Trophoblast cell (in vitro differentiated cells and primary cell): ENCODE measurements at regions not wholly inside any gene's neighbourhood (a gene's known extent, or its start where the extent isn't known, plus 50 kb on each side); places are given as distances from the start of the nearest gene placed in this dataset.

ENCODE experiments used
- DNase-seq, 2 donors: peaks; one replicate each; pipeline ENCODE4 v3.0.0-alpha.2; 2016
- H2AFZ ChIP-seq: 2 replicates; pipeline ENCODE4 v1.6.1; 2013; ENCODE audit warnings: low read length, moderate library complexity, mild to moderate bottlenecking; ENCODE audit not compliant: insufficient read depth, poor library complexity
- H2AK5ac ChIP-seq: 2 replicates; pipeline ENCODE4 v1.6.1; 2013; ENCODE audit warnings: mild to moderate bottlenecking, low read length
- H2BK120ac ChIP-seq: 2 replicates; pipeline ENCODE4 v1.6.1; 2013; ENCODE audit warnings: low read length, mild to moderate bottlenecking, moderate library complexity; ENCODE audit not compliant: insufficient read depth, poor library complexity
- H2BK12ac ChIP-seq: 2 replicates; pipeline ENCODE4 v1.6.1; 2013; ENCODE audit warnings: mild to moderate bottlenecking, low read length, moderate library complexity
- H2BK5ac ChIP-seq: 2 replicates; pipeline ENCODE4 v1.6.1; 2013; ENCODE audit warnings: low read length, low read depth, moderate library complexity, mild to moderate bottlenecking; ENCODE audit not compliant: poor library complexity
- H3K14ac ChIP-seq: 2 replicates; pipeline ENCODE4 v1.6.1; 2013; ENCODE audit warnings: mild to moderate bottlenecking, low read length
- H3K18ac ChIP-seq: 2 replicates; pipeline ENCODE4 v1.6.1; 2013; ENCODE audit warnings: mild to moderate bottlenecking, low read length
- H3K23ac ChIP-seq: 2 replicates; pipeline ENCODE4 v1.6.1; 2013; ENCODE audit warnings: low read length
- H3K27ac ChIP-seq: 2 replicates; pipeline ENCODE4 v1.5.1; 2013; ENCODE audit warnings: low read depth, mild to moderate bottlenecking, inconsistent platforms, low read length, moderate library complexity
- H3K27me3 ChIP-seq: 2 replicates; pipeline ENCODE4 v1.6.1; 2013; ENCODE audit warnings: inconsistent platforms, mild to moderate bottlenecking, low read length, moderate library complexity; ENCODE audit not compliant: insufficient read depth
- H3K36me3 ChIP-seq, 2 experiments: 1 replicate in 1 of 2; 2 replicates in 1 of 2; pipeline ENCODE4 v1.6.1; 2013; ENCODE audit warnings: low read length in 2 of 2, mild to moderate bottlenecking in 2 of 2, moderate library complexity in 1 of 2; ENCODE audit not compliant: insufficient read depth in 2 of 2, control insufficient read depth in 1 of 2
- H3K4ac ChIP-seq: 2 replicates; pipeline ENCODE4 v1.6.1; 2013; ENCODE audit warnings: low read depth, mild to moderate bottlenecking, low read length, moderate library complexity
- H3K4me1 ChIP-seq, 2 experiments: 1 replicate in 1 of 2; 2 replicates in 1 of 2; pipeline ENCODE4 v1.6.1; 2013; ENCODE audit warnings: low read length in 2 of 2, mild to moderate bottlenecking in 2 of 2, moderate library complexity in 1 of 2; ENCODE audit not compliant: insufficient read depth in 2 of 2, control insufficient read depth in 1 of 2
- H3K4me2 ChIP-seq: 2 replicates; pipeline ENCODE4 v1.6.1; 2013; ENCODE audit warnings: inconsistent platforms, mild to moderate bottlenecking, low read length, moderate library complexity
- H3K4me3 ChIP-seq: 2 replicates; pipeline ENCODE4 v1.5.1; 2013; ENCODE audit warnings: mild to moderate bottlenecking, low read depth, low read length, inconsistent platforms
- H3K79me1 ChIP-seq: one replicate; pipeline ENCODE4 v1.6.1; 2013; ENCODE audit warnings: low read length
- H3K79me2 ChIP-seq: 2 replicates; pipeline ENCODE4 v1.6.1; 2013; ENCODE audit warnings: low read length, mild to moderate bottlenecking; ENCODE audit not compliant: control insufficient read depth, insufficient read depth, poor library complexity
- H3K9ac ChIP-seq: 2 replicates; pipeline ENCODE4 v1.6.1; 2013; ENCODE audit warnings: mild to moderate bottlenecking, low read length
- H3K9me3 ChIP-seq: 2 replicates; pipeline ENCODE4 v1.6.1; 2013; ENCODE audit warnings: low read depth, mild to moderate bottlenecking, control low read depth, inconsistent platforms, low read length; ENCODE audit not compliant: insufficient read depth
- H4K12ac ChIP-seq: 2 replicates; pipeline ENCODE4 v1.6.1; 2013; ENCODE audit warnings: low read depth, mild to moderate bottlenecking, low read length, moderate library complexity
- H4K8ac ChIP-seq: 2 replicates; pipeline ENCODE4 v1.6.1; 2013; ENCODE audit warnings: low read depth, mild to moderate bottlenecking, low read length, moderate library complexity
- H4K91ac ChIP-seq: one replicate; pipeline ENCODE4 v1.6.1; 2013; ENCODE audit warnings: low read depth, mild to moderate bottlenecking, low read length, moderate library complexity
- WGBS: extraction: QIAGEN DNeasy Blood & Tissue Kit; methylation state at CpG from one replicate; pipeline ENCODE4 v1.1.7; 2013; ENCODE audit warnings: missing lambda C conversion rate; ENCODE audit not compliant: insufficient read length, insufficient coverage; ENCODE audit errors: extremely low coverage; 5-methylcytosine and 5-hydroxymethylcytosine counted together

DNA sequence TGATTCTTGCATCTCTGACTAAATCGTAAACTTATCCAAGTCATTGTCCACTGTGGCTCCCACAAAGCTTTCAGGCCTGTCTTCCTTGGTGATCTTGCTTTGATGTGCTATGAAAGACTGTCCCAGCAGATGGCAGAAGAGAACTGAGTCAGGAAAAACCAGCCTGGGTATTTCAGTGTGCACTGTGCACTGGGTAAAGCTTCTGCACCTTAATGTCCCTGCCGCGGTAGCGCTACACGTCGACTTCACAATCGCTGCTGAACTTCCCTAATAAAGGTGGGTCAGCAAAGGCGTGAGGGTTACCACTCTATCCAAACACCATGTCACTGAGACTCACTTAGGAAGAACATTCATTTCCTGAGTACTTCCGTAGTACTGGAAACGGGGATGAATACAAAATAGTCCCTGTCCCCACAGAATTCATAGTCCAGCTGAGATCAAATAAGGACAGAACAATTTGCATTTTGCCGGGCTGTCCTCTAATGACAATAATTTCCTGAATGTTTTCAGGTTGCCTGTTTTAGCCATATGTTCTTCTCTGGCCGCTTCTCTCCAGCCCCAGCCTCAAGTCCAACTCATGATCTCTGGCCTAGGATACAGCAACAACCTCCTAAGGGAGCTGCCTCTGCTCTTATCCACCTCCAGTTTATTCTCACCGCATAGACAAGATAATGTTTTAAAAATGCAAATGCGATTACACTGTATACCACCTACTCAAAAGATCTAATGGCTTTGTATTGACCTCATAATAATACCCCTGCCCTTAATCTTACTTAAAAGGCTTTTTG lies 83.6 kb upstream of the AKAP13 start:
- H2AK5ac ChIP-seq = no peak overlapping the region
- H3K9ac ChIP-seq = no peak overlapping the region
- H3K23ac ChIP-seq = no peak overlapping the region
- no peaks in the 10 kb centered on the region for H3K9me3 ChIP-seq
- H4K8ac ChIP-seq = no peak overlapping the region
- no peaks in the 10 kb centered on the region for H3K27me3 ChIP-seq
- H2BK12ac ChIP-seq = no peak overlapping the region
- H2BK5ac ChIP-seq = no peak overlapping the region
- H3K36me3 ChIP-seq = no peaks in the 10 kb centered on the region
- no peak overlapping the region for H3K4me2 ChIP-seq
- H3K4me1 ChIP-seq = no peaks in the 10 kb centered on the region
- H3K27ac ChIP-seq = no peak overlapping the region
- no peak overlapping the region for H3K14ac ChIP-seq
- no CpG with 5 or more reads among the region's 14 CpGs for WGBS
- no peak overlapping the region for H3K4me3 ChIP-seq
- no peak overlapping the region for H3K4ac ChIP-seq
- no peak overlapping the region for H4K12ac ChIP-seq
- no peak overlapping the region for H2BK120ac ChIP-seq
- no peak overlapping the region for H3K18ac ChIP-seq
- H4K91ac ChIP-seq = no peak overlapping the region
- peak; percentile 72 to 86 for DNase-seq
- no peak overlapping the region for H2AFZ ChIP-seq
- no peaks in the 10 kb centered on the region for H3K79me2 ChIP-seq
- H3K79me1 ChIP-seq = no peaks in the 10 kb centered on the region

- H2AFZ ChIP-seq = no peak overlapping the region
- no peak overlapping the region for H4K12ac ChIP-seq
- no peaks in the 10 kb centered on the region for H3K79me1 ChIP-seq
- H3K9ac ChIP-seq = no peak overlapping the region
- H2BK120ac ChIP-seq = no peak overlapping the region
- H3K18ac ChIP-seq = no peak overlapping the region
- no peaks in the 10 kb centered on the region for H3K36me3 ChIP-seq
- H2BK12ac ChIP-seq = no peak overlapping the region
- no peak overlapping the region for H4K8ac ChIP-seq
- H3K4me3 ChIP-seq = no peak overlapping the region
- H3K79me2 ChIP-seq = no peaks in the 10 kb centered on the region
- H3K27ac ChIP-seq = no peak overlapping the region
- no peak overlapping the region for H3K14ac ChIP-seq
- WGBS = no CpG with 5 or more reads among the region's 7 CpGs
- no peak overlapping the region for H4K91ac ChIP-seq
- H3K4me2 ChIP-seq = no peak overlapping the region
- H3K9me3 ChIP-seq = no peaks in the 10 kb centered on the region
- H3K4me1 ChIP-seq = no peaks in the 10 kb centered on the region
- H3K4ac ChIP-seq = no peak overlapping the region
- no peaks in the 10 kb centered on the region for H3K27me3 ChIP-seq
- H2AK5ac ChIP-seq = no peak overlapping the region
- DNase-seq = no peak
- no peak overlapping the region for H2BK5ac ChIP-seq
- no peak overlapping the region for H3K23ac ChIP-seq
Measured at GRCh38 chr15:85297537-85297936, 82.9 kb upstream of the AKAP13 start.

GRCh38 chr15:85298366-85298765 lies 82.0 kb upstream of the AKAP13 start:
- Histone ChIP-seq H2BK5ac (no peak overlapping the region), H2AK5ac (no peak overlapping the region), H3K27me3 (no peaks in the 10 kb centered on the region), H3K9ac (no peak overlapping the region), H3K9me3 (no peaks in the 10 kb centered on the region), H2AFZ (no peak overlapping the region), H4K8ac (no peak overlapping the region), H3K4me2 (no peak overlapping the region), H3K27ac (no peak overlapping the region), H4K12ac (no peak overlapping the region), H3K4me3 (no peak overlapping the region), H3K18ac (no peak overlapping the region), H3K4me1 (no peaks in the 10 kb centered on the region), H3K23ac (no peak overlapping the region), H3K36me3 (no peaks in the 10 kb centered on the region), H3K4ac (no peak overlapping the region), H4K91ac (no peak overlapping the region), H2BK12ac (no peak overlapping the region), H3K14ac (no peak overlapping the region), H3K79me1 (no peaks in the 10 kb centered on the region), H3K79me2 (no peaks in the 10 kb centered on the region), H2BK120ac (no peak overlapping the region)
- no peak for DNase-seq
- no CpG with 5 or more reads among the region's 4 CpGs for WGBS

DNA sequence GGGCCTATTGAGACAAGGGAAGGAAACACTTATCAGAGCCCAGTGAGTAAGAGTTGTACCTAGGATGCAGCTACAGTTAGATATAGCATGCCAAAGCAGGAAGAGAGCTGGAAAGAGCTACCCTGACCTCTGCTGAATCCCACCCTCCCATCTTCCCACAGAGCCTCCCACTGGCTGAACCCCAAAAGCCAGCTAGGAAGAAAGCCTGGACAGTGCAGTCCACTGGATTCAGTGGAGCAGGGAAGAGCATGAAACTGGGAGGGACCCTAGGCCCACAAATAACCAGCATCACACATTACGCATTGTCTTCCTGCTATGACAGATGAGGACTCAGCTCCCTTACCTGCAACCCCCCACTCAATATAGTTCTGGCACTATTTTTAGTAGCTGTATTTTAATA lies 81.5 kb upstream of the AKAP13 start:
- Histone ChIP-seq H2AFZ (no peak overlapping the region), H3K14ac (no peak overlapping the region), H4K91ac (no peak overlapping the region), H3K79me2 (no peaks in the 10 kb centered on the region), H3K4ac (no peak overlapping the region), H2BK5ac (no peak overlapping the region), H3K27me3 (no peaks in the 10 kb centered on the region), H2AK5ac (no peak overlapping the region), H2BK120ac (no peak overlapping the region), H3K4me2 (no peak overlapping the region), H3K36me3 (no peaks in the 10 kb centered on the region), H3K4me1 (no peaks in the 10 kb centered on the region), H2BK12ac (no peak overlapping the region), H4K12ac (no peak overlapping the region), H3K9me3 (no peaks in the 10 kb centered on the region), H3K4me3 (no peak overlapping the region), H3K18ac (no peak overlapping the region), H4K8ac (no peak overlapping the region), H3K79me1 (no peaks in the 10 kb centered on the region), H3K23ac (no peak overlapping the region), H3K9ac (no peak overlapping the region), H3K27ac (no peak overlapping the region)
- no CpG with 5 or more reads among the region's 1 CpG for WGBS
- DNase-seq = no peak
